BE2C (cell line): ENCODE measurements at regions not wholly inside any gene's neighbourhood (a gene's known extent, or its start where the extent isn't known, plus 50 kb on each side); places are given as distances from the start of the nearest gene placed in this dataset.
"Not testable (repeated sequence)": the region's sequence is repeated elsewhere in the genome, so short reads cannot be mapped to it uniquely, and the experiment has no call there.

Experiments used
- DNase-seq: peaks from one replicate; pipeline ENCODE4 v3.0.0-alpha.2; 2020
- H3K27me3 ChIP-seq: fragments of 250-450 bp; sonication (Bioruptor Pico); 2 replicates; pipeline ENCODE4 v1.5.1; 2020; ENCODE audit warnings: mild to moderate bottlenecking
- H3K36me3 ChIP-seq: fragments of 250-450 bp; sonication (Bioruptor Pico); 2 replicates; pipeline ENCODE4 v1.5.1; 2020; ENCODE audit warnings: mild to moderate bottlenecking
- H3K4me1 ChIP-seq: fragments of 250-450 bp; sonication (Bioruptor Pico); 2 replicates; pipeline ENCODE4 v1.5.1; 2020
- H3K4me3 ChIP-seq: 2 replicates; pipeline ENCODE4 v1.5.1; 2011; ENCODE audit warnings: low read depth, low read length
- H3K9me3 ChIP-seq: fragments of 250-450 bp; sonication (Bioruptor Pico); 2 replicates; pipeline ENCODE4 v1.5.1; 2020
- TF ChIP-seq, protein P1 (sequence below): IDR thresholded peaks from 2 replicates; pipeline ENCODE4 v1.5.1; 2012; ENCODE audit warnings: mild to moderate bottlenecking, low read depth, low read length

- no peak for DNase-seq
These were observed 103.8 kb upstream of the NEDD4L start for GRCh38 chr18:57940166-57940660.

DNA sequence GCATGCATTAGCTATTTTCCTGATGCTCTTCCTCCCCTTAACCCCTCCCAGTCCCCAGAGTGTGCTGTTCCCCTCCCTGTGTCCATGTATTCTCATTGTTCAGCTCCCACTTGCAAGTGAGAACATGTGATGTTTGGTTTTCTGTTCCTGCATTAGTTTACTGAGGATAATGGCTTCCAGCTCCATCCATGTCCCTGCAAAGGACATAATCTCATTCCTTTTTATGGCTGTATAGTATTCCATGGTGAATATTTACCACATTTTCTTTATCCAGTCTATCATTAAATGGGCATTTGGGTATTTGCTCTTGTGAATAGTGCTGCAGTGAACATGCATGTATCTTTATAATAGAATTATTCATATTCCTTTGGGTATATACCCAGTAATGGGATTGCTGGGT lies 109.7 kb upstream of the NEDD4L start:
- not testable (repeated sequence) for DNase-seq, H3K9me3 ChIP-seq, H3K36me3 ChIP-seq, H3K4me3 ChIP-seq, H3K27me3 ChIP-seq, H3K4me1 ChIP-seq

More at GRCh38 chr18:57940166-57940660, 103.8 kb upstream of the NEDD4L start:
- Histone ChIP-seq H3K4me1 (no peaks in the 10 kb centered on the region), H3K9me3 (no peaks in the 10 kb centered on the region), H3K4me3 (no peak overlapping the region), H3K36me3 (no peaks in the 10 kb centered on the region), H3K27me3 (no peaks in the 10 kb centered on the region)
- TF ChIP-seq, protein P1, sequence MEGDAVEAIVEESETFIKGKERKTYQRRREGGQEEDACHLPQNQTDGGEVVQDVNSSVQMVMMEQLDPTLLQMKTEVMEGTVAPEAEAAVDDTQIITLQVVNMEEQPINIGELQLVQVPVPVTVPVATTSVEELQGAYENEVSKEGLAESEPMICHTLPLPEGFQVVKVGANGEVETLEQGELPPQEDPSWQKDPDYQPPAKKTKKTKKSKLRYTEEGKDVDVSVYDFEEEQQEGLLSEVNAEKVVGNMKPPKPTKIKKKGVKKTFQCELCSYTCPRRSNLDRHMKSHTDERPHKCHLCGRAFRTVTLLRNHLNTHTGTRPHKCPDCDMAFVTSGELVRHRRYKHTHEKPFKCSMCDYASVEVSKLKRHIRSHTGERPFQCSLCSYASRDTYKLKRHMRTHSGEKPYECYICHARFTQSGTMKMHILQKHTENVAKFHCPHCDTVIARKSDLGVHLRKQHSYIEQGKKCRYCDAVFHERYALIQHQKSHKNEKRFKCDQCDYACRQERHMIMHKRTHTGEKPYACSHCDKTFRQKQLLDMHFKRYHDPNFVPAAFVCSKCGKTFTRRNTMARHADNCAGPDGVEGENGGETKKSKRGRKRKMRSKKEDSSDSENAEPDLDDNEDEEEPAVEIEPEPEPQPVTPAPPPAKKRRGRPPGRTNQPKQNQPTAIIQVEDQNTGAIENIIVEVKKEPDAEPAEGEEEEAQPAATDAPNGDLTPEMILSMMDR = no peak

GRCh38 chr18:57931038-57931437 lies 113.0 kb upstream of the NEDD4L start:
- DNase-seq = no peak
- H3K36me3 ChIP-seq = no peaks in the 10 kb centered on the region
- H3K27me3 ChIP-seq = no peaks in the 10 kb centered on the region
- no peaks in the 10 kb centered on the region for H3K9me3 ChIP-seq
- TF ChIP-seq, protein P1 = no peak
- no peaks in the 10 kb centered on the region for H3K4me1 ChIP-seq
- H3K4me3 ChIP-seq = no peak overlapping the region

DNA sequence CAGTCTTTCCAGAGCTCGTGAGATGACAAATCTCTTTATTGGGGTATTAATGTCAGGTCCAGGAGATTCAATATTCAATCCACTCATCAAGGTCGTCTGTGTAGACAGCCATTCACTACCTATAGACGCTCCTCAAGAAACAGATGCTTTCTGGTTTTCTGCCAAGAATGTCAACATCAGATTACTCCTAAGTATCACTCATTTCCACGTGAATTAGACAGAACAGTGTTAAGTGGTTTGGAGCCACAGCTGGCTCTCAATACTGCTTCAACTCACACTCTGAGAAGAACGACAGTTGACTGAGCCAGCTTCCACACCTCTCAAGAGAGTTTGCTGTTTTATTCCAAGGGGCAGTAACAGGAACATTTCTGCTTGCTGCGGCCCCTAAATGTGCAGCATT lies 113.5 kb upstream of the NEDD4L start:
- no peaks in the 10 kb centered on the region for H3K27me3 ChIP-seq
- no peaks in the 10 kb centered on the region for H3K9me3 ChIP-seq
- TF ChIP-seq, protein P1 = no peak
- no peak for DNase-seq
- H3K4me1 ChIP-seq = no peaks in the 10 kb centered on the region
- H3K4me3 ChIP-seq = no peak overlapping the region
- H3K36me3 ChIP-seq = no peaks in the 10 kb centered on the region

DNA sequence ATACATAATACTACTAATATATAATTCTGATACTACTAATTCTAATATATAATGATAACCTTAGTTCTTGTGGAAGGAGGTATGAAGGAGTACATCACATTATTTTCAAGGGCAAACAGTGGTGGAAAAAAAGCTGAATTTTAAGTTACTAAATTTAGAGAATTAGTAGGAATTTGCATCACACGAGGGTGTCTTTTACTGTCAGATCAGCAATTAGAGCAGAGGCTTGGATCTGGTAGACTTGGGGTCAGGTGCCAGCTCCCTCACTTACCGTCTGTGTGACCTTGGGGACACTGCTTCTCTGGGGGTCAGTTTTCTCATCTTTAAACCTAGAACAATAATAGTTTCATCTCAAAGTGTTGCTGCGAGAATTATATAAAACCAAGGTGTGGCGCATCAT lies 114.1 kb upstream of the NEDD4L start:
- no peaks in the 10 kb centered on the region for H3K36me3 ChIP-seq
- no peaks in the 10 kb centered on the region for H3K27me3 ChIP-seq
- no peaks in the 10 kb centered on the region for H3K4me1 ChIP-seq
- H3K4me3 ChIP-seq = no peak overlapping the region
- no peaks in the 10 kb centered on the region for H3K9me3 ChIP-seq
- TF ChIP-seq, protein P1 = no peak
- no peak for DNase-seq

GRCh38 chr18:57928466-57928865 lies 115.6 kb upstream of the NEDD4L start:
- Histone ChIP-seq H3K9me3 (no peaks in the 10 kb centered on the region), H3K4me3 (no peak overlapping the region), H3K4me1 (no peaks in the 10 kb centered on the region), H3K27me3 (no peaks in the 10 kb centered on the region), H3K36me3 (no peaks in the 10 kb centered on the region)
- no peak for DNase-seq
- TF ChIP-seq, protein P1 = no peak

- H3K4me3 ChIP-seq = no peak overlapping the region
These were observed 116.5 kb upstream of the NEDD4L start for GRCh38 chr18:57927511-57927910.

More at GRCh38 chr18:57927511-57927910, 116.5 kb upstream of the NEDD4L start:
- no peak for DNase-seq
- no peaks in the 10 kb centered on the region for H3K36me3 ChIP-seq
- H3K4me1 ChIP-seq = no peaks in the 10 kb centered on the region
- TF ChIP-seq, protein P1 = no peak
- no peaks in the 10 kb centered on the region for H3K9me3 ChIP-seq
- H3K27me3 ChIP-seq = no peaks in the 10 kb centered on the region
